ENCODE measurements at regions not wholly inside any gene's neighbourhood (a gene's known extent, or its start where the extent isn't known, plus 50 kb on each side); places are given as distances from the start of the nearest gene placed in this dataset.

- DNase-seq (ENCODE audit: low read depth in 3 of 3) = no peak
Measured at GRCh38 chr4:128358231-128358912, 70.8 kb upstream of the PGRMC2 start.

- no peak for DNase-seq (ENCODE audit: low read depth in 3 of 3)
Measured at GRCh38 chr4:128357286-128357685, 69.7 kb upstream of the PGRMC2 start.

GRCh38 chr4:128355305-128355704 lies 67.7 kb upstream of the PGRMC2 start:
- no peak for DNase-seq (ENCODE audit: low read depth in 3 of 3)

- no peak for DNase-seq (ENCODE audit: low read depth in 3 of 3)
Measured at GRCh38 chr4:128354205-128354821, 66.7 kb upstream of the PGRMC2 start.

- no peak for DNase-seq (ENCODE audit: low read depth in 3 of 3)
Measured at GRCh38 chr4:128353791-128354190, 66.2 kb upstream of the PGRMC2 start.

- no peak for DNase-seq (ENCODE audit: low read depth in 3 of 3)
Measured at GRCh38 chr4:128351502-128351901, 63.9 kb upstream of the PGRMC2 start.

GRCh38 chr4:128350449-128351045 lies 62.9 kb upstream of the PGRMC2 start:
- DNase-seq (ENCODE audit: low read depth in 3 of 3) = no peak

- no peak for DNase-seq (ENCODE audit: low read depth in 3 of 3)
Measured at GRCh38 chr4:128349921-128350320, 62.3 kb upstream of the PGRMC2 start.

GRCh38 chr4:128347930-128348660 lies 60.5 kb upstream of the PGRMC2 start:
- no peak for DNase-seq (ENCODE audit: low read depth in 3 of 3)

- no peak for DNase-seq (ENCODE audit: low read depth in 3 of 3)
Measured at GRCh38 chr4:128347175-128347868, 59.7 kb upstream of the PGRMC2 start.

- DNase-seq (ENCODE audit: low read depth in 3 of 3) = no peak
Measured at GRCh38 chr4:128346054-128346716, 58.6 kb upstream of the PGRMC2 start.

GRCh38 chr4:128345650-128346049 lies 58.0 kb upstream of the PGRMC2 start:
- DNase-seq (ENCODE audit: low read depth in 3 of 3) = no peak

GRCh38 chr4:128342762-128343161 lies 55.1 kb upstream of the PGRMC2 start:
- no peak for DNase-seq (ENCODE audit: low read depth in 3 of 3)

- DNase-seq (ENCODE audit: low read depth in 3 of 3) = no peak
Measured at GRCh38 chr4:128341634-128342033, 54.0 kb upstream of the PGRMC2 start.

GRCh38 chr4:128338634-128339355 lies 51.2 kb upstream of the PGRMC2 start:
- no peak for DNase-seq (ENCODE audit: low read depth in 3 of 3)

GRCh38 chr4:128337863-128338262 lies 50.2 kb upstream of the PGRMC2 start:
- no peak for DNase-seq (ENCODE audit: low read depth in 3 of 3)
